MG63 (cell line): ENCODE measurements at regions not wholly inside any gene's neighbourhood (a gene's known extent, or its start where the extent isn't known, plus 50 kb on each side); places are given as distances from the start of the nearest gene placed in this dataset.
A peak's percentile ranks its signal among the peaks of the same experiment; 100 is the strongest.

Experiments used
- DNase-seq: peaks from one replicate; pipeline ENCODE4 v3.0.0-alpha.2; 2020
- H3K27me3 ChIP-seq: fragments of 250-450 bp; sonication (Bioruptor Pico); 2 replicates; pipeline ENCODE4 v1.5.1; 2020; ENCODE audit warnings: mild to moderate bottlenecking, moderate library complexity
- H3K36me3 ChIP-seq: fragments of 250-450 bp; sonication (Bioruptor Pico); 2 replicates; pipeline ENCODE4 v1.5.1; 2020; ENCODE audit warnings: mild to moderate bottlenecking, moderate library complexity
- H3K4me3 ChIP-seq: fragments of 250-450 bp; sonication (Bioruptor Pico); 2 replicates; pipeline ENCODE4 v1.5.1; 2020; ENCODE audit warnings: mild to moderate bottlenecking, moderate library complexity
- H3K9me3 ChIP-seq: fragments of 250-450 bp; sonication (Bioruptor Pico); 2 replicates; pipeline ENCODE4 v1.5.1; 2020; ENCODE audit warnings: mild to moderate bottlenecking, moderate library complexity

DNA sequence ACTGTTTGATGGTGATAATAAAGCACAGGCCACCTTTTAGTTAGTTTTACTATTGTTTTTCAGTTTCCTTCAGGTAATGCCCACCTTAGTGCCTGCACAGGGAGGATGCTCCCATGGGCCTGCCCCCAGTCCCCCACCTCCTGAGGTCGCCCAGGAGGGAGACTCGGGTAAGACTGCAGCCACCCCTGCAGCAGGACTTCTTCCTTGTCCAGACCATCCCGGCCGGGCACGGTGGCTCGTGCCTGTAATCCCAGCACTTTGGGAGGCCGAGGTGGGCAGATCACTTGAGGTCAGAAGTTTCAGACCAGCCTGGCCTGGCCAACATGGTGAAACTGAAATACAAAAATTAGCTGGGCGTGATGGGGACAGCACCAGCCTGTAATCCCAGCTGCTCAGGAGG lies 68.1 kb upstream of the TANC1 start:
- no peaks in the 10 kb centered on the region for H3K27me3 ChIP-seq
- DNase-seq, result no peak
- H3K36me3 ChIP-seq, result no peaks in the 10 kb centered on the region
- H3K4me3 ChIP-seq, result no peak overlapping the region
- no peaks in the 10 kb centered on the region for H3K9me3 ChIP-seq

DNA sequence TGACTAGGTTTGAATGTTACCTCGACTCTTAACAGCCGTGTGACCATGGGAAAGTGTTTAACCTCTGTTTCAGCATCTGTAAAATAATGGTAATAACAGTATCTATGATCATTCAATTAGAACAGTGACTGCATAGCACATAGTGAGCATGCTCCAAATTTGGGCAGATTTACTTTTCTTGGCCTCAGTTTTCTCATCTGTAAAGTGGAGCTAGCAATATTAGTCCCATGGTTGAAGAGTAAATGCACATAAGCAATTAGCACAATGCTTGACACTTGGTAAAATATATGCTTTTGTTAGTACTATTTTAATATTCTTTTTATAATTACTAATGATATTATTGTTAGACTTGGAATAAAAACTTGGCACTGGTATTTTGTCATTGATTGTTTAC lies 66.4 kb upstream of the TANC1 start:
- Histone ChIP-seq H3K27me3 (no peaks in the 10 kb centered on the region), H3K4me3 (no peak overlapping the region), H3K36me3 (no peaks in the 10 kb centered on the region), H3K9me3 (no peaks in the 10 kb centered on the region)
- no peak for DNase-seq

DNA sequence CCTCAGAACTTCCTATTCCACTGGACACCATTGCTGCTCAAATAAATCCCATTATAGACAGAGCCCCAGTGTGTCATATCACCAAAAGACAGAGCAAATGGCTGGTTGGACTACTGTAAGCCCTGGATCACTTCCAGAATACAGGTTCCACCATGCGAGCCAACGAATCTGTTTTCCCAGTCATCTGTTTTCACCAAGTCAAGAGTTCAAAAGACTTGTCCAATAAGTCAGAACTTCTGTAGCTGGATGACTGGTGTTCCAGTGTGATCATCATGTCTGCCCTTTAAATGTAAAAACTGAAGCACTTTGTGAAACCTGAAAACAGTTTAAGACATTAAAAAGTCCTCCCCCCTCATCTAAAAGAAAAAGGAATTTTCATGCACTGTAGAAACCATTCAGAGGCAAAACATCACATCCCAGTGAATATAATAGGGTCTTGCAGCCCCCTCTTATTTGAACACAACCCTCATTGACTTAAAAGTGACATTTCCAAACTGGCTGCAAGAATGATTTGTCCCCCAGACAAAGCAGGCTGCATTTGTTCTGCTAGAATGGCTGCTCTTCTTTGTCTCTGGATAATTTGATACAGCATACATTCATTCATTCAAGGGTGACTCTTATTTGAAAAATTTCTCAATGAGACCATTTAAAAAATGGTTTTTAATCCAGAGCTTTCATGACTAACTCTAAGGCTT lies 64.6 kb upstream of the TANC1 start:
- no peak for DNase-seq
- Histone ChIP-seq H3K4me3 (no peak overlapping the region), H3K9me3 (no peaks in the 10 kb centered on the region), H3K36me3 (no peaks in the 10 kb centered on the region), H3K27me3 (no peaks in the 10 kb centered on the region)

DNA sequence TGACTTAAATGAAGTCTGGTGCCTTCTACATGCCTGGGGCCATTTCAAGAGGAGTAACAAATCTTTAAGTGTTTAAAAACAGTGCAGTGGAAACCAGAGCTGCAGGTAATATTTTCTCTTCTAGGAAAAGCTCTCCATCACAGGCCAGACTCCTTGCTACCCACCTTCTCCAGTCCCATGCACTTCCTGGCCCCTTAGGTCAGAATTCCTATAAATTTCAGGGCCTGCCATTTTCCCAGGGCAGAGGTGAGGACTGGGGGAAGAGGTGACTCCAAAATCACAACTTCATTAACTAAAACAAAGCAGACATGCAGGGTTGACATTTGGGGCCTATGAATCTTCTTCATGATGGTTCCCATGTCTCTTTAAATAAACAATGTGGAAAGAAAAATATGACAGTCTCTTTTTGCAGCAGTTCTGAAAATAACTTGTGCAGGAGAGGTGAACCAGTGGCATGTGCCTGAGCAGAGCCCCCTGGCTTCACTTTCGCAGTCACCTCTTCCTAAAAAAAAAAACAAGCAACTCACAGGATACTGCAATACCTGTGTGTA lies 63.7 kb upstream of the TANC1 start:
- H3K4me3 ChIP-seq, result no peak overlapping the region
- no peaks in the 10 kb centered on the region for H3K36me3 ChIP-seq
- H3K27me3 ChIP-seq, result no peaks in the 10 kb centered on the region
- no peaks in the 10 kb centered on the region for H3K9me3 ChIP-seq
- no peak for DNase-seq

DNA sequence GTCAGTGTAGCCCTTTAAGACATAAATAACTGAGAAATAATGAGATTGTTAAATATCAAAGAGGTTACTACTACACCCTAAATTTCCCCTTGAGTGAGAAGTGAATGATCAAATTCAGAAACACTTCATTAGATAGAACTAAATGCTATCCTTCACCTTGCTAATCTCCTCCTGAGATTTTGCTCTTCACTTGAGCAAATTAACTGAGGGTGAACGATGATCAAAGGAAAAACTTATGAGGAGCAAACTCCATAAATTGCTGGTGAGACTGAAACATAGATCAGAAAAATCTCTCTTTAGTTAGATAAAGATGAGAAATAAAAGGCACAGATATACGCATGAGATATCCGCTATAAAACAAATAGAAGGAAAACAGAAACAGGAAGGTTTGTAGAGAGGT lies 63.1 kb upstream of the TANC1 start:
- no peak for DNase-seq
- Histone ChIP-seq H3K27me3 (no peaks in the 10 kb centered on the region), H3K9me3 (no peaks in the 10 kb centered on the region), H3K36me3 (no peaks in the 10 kb centered on the region), H3K4me3 (no peak overlapping the region)

DNA sequence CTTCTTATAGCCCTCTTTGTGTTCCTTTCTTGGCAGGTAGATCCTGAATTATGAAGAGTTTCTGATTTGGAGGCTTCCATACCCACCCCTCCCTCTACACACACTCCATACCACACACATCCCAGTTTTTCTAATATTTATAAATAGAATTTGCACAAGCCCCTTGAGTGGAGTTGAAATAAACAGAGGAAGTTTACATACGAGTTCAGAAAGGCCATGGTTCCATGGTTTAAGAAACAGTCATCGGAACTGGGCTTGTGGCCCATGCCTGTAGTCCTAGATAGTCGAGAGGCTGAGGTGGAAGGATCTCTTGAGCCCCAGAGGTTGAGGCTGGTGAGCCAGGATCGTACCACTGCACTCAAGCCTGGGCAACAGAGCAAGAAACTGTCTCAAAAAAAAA lies 62.7 kb upstream of the TANC1 start:
- Histone ChIP-seq H3K27me3 (no peaks in the 10 kb centered on the region), H3K9me3 (no peaks in the 10 kb centered on the region), H3K4me3 (no peak overlapping the region), H3K36me3 (no peaks in the 10 kb centered on the region)
- DNase-seq, result peak; percentile 28

DNA sequence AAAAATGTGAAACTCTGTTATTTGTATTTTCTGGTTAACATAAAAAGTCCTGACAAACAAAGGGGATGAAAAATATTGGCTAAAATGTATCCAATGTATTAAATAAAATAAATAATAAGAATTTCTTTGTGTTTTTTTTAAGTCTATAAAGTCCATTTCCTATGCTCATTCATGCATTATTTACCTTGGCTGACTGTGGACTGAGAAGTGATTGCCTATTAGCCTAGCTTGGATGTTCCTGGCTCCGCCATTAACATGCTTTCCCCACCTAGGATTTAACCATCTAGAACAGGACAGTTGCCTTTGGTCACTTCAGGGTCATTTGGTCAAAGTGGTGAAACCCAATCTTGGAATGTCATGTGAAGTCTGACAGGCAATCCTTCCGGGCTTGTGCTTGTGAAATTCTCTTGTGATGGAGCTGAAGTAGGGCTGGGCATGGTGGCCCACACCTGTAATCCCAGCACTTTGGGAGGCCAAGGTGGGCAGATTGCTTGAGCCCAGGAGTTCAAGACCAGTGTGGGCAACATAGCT lies 60.4 kb upstream of the TANC1 start:
- H3K36me3 ChIP-seq, result no peaks in the 10 kb centered on the region
- H3K4me3 ChIP-seq, result no peak overlapping the region
- H3K27me3 ChIP-seq, result no peaks in the 10 kb centered on the region
- DNase-seq, result no peak
- H3K9me3 ChIP-seq, result no peaks in the 10 kb centered on the region

DNA sequence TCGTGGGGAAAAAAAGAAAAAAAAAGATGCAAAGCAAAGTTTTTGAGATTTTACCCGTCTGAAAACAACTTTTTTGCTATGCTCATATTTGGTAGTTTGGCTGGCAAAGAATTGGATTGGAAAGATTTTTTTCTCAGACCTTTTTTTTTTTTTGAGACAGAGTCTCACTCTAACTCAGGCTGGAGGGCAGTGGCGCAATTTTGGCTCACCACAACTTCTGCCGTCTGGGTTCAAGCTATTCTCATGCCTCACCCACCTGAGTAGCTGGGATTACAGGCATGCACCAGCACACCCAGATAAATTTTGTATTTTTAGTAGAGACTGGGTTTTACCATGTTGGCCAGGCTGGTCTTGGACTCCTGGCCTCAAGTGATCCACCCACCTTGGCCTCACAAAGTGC lies 56.3 kb upstream of the TANC1 start:
- H3K9me3 ChIP-seq, result no peaks in the 10 kb centered on the region
- no peak overlapping the region for H3K4me3 ChIP-seq
- no peaks in the 10 kb centered on the region for H3K27me3 ChIP-seq
- no peak for DNase-seq
- no peaks in the 10 kb centered on the region for H3K36me3 ChIP-seq

DNA sequence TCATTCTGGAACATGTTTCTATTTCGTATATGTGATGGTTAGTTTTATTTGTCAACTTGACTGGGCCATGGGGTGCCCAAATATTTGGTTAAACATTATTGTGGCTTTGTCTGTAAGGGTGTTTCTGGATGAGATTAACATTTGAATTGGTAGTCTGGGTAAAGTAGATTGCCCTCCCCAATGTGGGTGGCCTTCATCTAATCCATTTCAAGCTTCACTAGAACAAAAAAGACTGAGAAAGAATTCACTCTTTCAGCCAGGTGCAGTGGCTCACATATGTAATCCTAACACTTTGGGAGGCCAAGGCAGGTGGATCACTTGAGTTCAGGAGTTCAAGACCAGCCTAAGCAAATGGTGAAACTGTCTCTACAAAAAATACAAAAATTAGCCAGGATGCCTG lies 55.7 kb upstream of the TANC1 start:
- no peak for DNase-seq
- H3K36me3 ChIP-seq, result no peaks in the 10 kb centered on the region

DNA sequence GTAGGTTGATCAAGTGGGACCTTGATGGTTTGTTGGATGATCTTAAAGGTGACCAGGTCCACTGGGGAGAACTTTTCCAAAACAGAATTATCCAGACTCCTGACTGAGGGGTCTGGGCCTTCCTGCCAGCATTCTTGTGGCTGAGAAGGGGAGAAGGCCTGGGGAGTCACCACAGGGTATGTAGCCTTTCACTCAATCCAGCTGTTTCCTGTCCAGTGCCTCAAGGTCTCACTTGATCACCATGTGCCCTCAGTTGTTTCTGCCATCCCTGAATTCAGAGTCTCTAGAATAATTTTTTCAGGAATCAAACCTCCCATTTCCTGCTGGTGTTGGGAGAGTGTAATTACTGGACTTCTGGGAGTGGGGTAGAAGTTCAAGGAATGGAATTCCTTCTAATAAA lies 54.4 kb upstream of the TANC1 start:
- H3K4me3 ChIP-seq, result no peak overlapping the region
- H3K9me3 ChIP-seq, result no peaks in the 10 kb centered on the region
- H3K36me3 ChIP-seq, result no peaks in the 10 kb centered on the region
- H3K27me3 ChIP-seq, result no peaks in the 10 kb centered on the region
- no peak for DNase-seq

More for the DNA sequence above, 55.7 kb upstream of the TANC1 start:
- Histone ChIP-seq H3K4me3 (no peak overlapping the region), H3K27me3 (no peaks in the 10 kb centered on the region), H3K9me3 (no peaks in the 10 kb centered on the region)

DNA sequence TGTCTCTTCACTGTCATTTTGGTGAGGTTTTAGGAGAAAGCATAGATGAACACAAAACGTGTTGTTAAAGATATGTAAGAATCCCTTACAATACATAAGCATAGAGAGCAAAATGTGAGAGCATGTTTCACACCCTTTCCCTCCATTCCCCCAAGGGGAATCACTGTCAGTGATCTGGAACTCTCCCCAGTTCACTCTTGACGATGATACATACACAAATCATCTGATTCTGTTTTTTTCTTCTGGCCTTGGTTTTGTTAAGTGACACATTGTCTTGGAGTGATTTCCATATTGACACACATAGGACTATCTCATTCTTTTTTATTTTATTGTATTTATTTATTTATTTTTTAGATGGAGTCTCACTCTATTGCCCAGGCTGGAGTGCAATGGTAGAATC lies 53.7 kb upstream of the TANC1 start:
- no peaks in the 10 kb centered on the region for H3K36me3 ChIP-seq
- no peaks in the 10 kb centered on the region for H3K27me3 ChIP-seq
- H3K4me3 ChIP-seq, result no peak overlapping the region
- no peak for DNase-seq
- H3K9me3 ChIP-seq, result no peaks in the 10 kb centered on the region

DNA sequence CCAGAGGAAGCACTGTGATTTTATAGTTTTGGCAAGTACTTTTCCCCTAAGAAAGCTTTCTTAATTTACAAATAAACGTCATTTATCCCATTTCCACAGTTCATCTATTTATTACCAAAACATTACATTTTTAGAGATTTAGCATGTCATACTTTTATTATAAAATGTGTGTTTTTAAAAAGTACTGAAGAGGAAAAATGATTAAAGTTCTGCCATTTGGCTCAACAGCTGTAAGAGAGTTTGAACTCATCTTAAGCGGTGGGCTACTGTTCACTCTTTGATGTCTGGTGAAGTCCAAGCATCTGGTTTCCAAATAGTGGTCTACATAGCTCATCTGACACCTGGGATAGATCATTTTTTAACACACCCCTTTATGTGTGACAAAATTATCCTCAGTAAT lies 51.3 kb upstream of the TANC1 start:
- DNase-seq, result no peak
- no peaks in the 10 kb centered on the region for H3K9me3 ChIP-seq
- no peaks in the 10 kb centered on the region for H3K27me3 ChIP-seq
- no peaks in the 10 kb centered on the region for H3K36me3 ChIP-seq
- no peak overlapping the region for H3K4me3 ChIP-seq

DNA sequence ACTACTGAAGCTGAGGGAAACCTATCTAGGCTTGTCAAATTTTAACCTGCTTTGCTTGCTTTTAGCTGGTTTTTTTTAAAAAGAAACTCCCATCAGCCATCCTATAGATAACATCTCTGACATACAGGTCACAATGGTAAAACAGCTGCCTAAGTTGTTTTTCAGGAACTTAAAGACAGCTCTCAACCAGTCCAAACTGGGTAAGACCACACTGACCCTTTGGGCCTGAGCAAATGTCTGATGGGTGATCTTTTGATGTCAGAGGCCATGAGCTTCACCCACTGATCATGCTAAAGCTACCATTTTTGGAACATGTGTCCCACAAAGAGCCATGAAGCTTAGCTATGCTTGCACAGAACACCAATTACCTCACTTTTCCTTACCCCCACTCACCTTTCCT lies 50.0 kb upstream of the TANC1 start:
- DNase-seq, result no peak
- H3K27me3 ChIP-seq, result no peaks in the 10 kb centered on the region
- H3K36me3 ChIP-seq, result no peaks in the 10 kb centered on the region
- H3K4me3 ChIP-seq, result no peak overlapping the region
- no peaks in the 10 kb centered on the region for H3K9me3 ChIP-seq
